ENCODE measurements at regions not wholly inside any gene's neighbourhood (a gene's known extent, or its start where the extent isn't known, plus 50 kb on each side); places are given as distances from the start of the nearest gene placed in this dataset.

- DNase-seq (no peak), ATAC-seq (ENCODE audit: low read depth) (no peak)
- H4K20me1 ChIP-seq (ENCODE audit: insufficient read depth, low read length), result no peaks in the 10 kb centered on the region
- H3K56ac ChIP-seq (ENCODE audit: extremely low read depth, insufficient read depth, low read length), result no peak overlapping the region
- 0% methylated on average over 1 of the region's 19 CpGs; no CpG with 5 or more reads in 1 of the 2 experiments for WGBS, 2 experiments (ENCODE audit: extremely low coverage in 2 of 2, insufficient read length in 1 of 2)
- H2AFZ ChIP-seq (replicated peaks; ENCODE audit: low read length, poor library complexity), result no peak overlapping the region
- H4K91ac ChIP-seq (ENCODE audit: insufficient read depth, low read depth, low read length), result no peak overlapping the region
- no peaks in the 10 kb centered on the region; the same call in 1 of the 2 replicates for H3K4me1 ChIP-seq (ENCODE audit: control insufficient read depth, insufficient read depth, low read length)
- ChIA-PET POLR2A (ENCODE audit: unreplicated experiment) (no interaction called here), CTCF (no interaction called here)
- H2AK5ac ChIP-seq (ENCODE audit: low read depth, low read length), result no peak overlapping the region
- intact Hi-C loops (cut with micrococcal nuclease), result no loop called here
- H3K27me3 ChIP-seq (ENCODE audit: control insufficient read depth, insufficient read depth, low read length), result peaks cover 59% of the 10 kb centered on the region
- H2AK9ac ChIP-seq (replicated peaks; ENCODE audit: low read depth, low read length, poor library complexity), result no peak overlapping the region
- H3K4me3 ChIP-seq (ENCODE audit: insufficient read depth, low read depth, low read length), result no peak overlapping the region
- H2BK20ac ChIP-seq (ENCODE audit: low read depth, low read length), result no peak overlapping the region
- H3K27ac ChIP-seq (ENCODE audit: insufficient read depth, low read length), result no peak overlapping the region
- H4K8ac ChIP-seq (ENCODE audit: low read depth in 2 of 2, low read length in 2 of 2), result no peak overlapping the region
- dilution Hi-C loops (cut with HindIII; ENCODE audit: low sequenced_read_pairs, unreplicated experiment), result no loop called here
- TF ChIP-seq MAFK (IDR thresholded peaks at IDR 0.05; ENCODE audit: low read depth, low read length), result no peak
- TF ChIP-seq, protein P1, sequence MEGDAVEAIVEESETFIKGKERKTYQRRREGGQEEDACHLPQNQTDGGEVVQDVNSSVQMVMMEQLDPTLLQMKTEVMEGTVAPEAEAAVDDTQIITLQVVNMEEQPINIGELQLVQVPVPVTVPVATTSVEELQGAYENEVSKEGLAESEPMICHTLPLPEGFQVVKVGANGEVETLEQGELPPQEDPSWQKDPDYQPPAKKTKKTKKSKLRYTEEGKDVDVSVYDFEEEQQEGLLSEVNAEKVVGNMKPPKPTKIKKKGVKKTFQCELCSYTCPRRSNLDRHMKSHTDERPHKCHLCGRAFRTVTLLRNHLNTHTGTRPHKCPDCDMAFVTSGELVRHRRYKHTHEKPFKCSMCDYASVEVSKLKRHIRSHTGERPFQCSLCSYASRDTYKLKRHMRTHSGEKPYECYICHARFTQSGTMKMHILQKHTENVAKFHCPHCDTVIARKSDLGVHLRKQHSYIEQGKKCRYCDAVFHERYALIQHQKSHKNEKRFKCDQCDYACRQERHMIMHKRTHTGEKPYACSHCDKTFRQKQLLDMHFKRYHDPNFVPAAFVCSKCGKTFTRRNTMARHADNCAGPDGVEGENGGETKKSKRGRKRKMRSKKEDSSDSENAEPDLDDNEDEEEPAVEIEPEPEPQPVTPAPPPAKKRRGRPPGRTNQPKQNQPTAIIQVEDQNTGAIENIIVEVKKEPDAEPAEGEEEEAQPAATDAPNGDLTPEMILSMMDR (conservative IDR thresholded peaks at IDR 0.05; ENCODE audit: low read depth, low read length), result no peak
- TF ChIP-seq POLR2A (IDR thresholded peaks at IDR 0.05; ENCODE audit: low read depth, low read length), result no peak
- no peak for TF ChIP-seq CHD1 (IDR thresholded peaks at IDR 0.05; ENCODE audit: low read depth, low read length)
- no peak for TF ChIP-seq ELK1 (IDR thresholded peaks at IDR 0.05; ENCODE audit: borderline replicate concordance, low read depth, low read length)
- no peak overlapping the region for H3K14ac ChIP-seq (replicated peaks; ENCODE audit: low read depth, low read length)
- H3K23ac ChIP-seq (ENCODE audit: low read depth, low read length), result no peak overlapping the region
- no peaks in the 10 kb centered on the region for H3K9me1 ChIP-seq (ENCODE audit: insufficient read depth, low read length)
- H3K4ac ChIP-seq (ENCODE audit: low read depth, low read length), result no peak overlapping the region
- no peak overlapping the region for H3K4me2 ChIP-seq (ENCODE audit: low read depth, low read length)
- no peaks in the 10 kb centered on the region for H3K36me3 ChIP-seq (ENCODE audit: control insufficient read depth, insufficient read depth, low read length)
- no peak overlapping the region for H4K5ac ChIP-seq (ENCODE audit: low read depth, low read length)
- no peaks in the 10 kb centered on the region for H3K79me1 ChIP-seq (ENCODE audit: low read depth in 1 of 2, low read length in 2 of 2)
- H2BK5ac ChIP-seq (ENCODE audit: low read depth, low read length, poor library complexity, severe bottlenecking), result no peak overlapping the region
- no peak overlapping the region for H2BK120ac ChIP-seq (ENCODE audit: low read depth, low read length)
- BruUV-seq (replicated peaks), result no TSS peak
- no peak overlapping the region for H2BK15ac ChIP-seq (ENCODE audit: low read depth, low read length)
- no peaks in the 10 kb centered on the region for H3K9me3 ChIP-seq (ENCODE audit: control insufficient read depth, insufficient read depth, low read length)
- H3K18ac ChIP-seq (ENCODE audit: low read depth, low read length), result no peak overlapping the region
- H3K9ac ChIP-seq (ENCODE audit: low read depth, low read length), result no peak overlapping the region
- in situ Hi-C loops (cut with MboI; ENCODE audit: low sequenced_read_pairs), result no loop called here
These were observed 67.5 kb upstream of the RAPGEF1 start for GRCh38 chr9:131807144-131807983.
